GM12873 (cell line): ENCODE measurements at regions not wholly inside any gene's neighbourhood (a gene's known extent, or its start where the extent isn't known, plus 50 kb on each side); places are given as distances from the start of the nearest gene placed in this dataset.

Experiments used
- TF ChIP-seq, protein P1 (sequence below): IDR thresholded peaks from 2 replicates; pipeline ENCODE4 v1.5.1; 2012; ENCODE audit warnings: low read depth, mild to moderate bottlenecking, moderate library complexity, low read length, control low read depth; ENCODE audit not compliant: insufficient read depth; ENCODE audit errors: missing control alignments

DNA sequence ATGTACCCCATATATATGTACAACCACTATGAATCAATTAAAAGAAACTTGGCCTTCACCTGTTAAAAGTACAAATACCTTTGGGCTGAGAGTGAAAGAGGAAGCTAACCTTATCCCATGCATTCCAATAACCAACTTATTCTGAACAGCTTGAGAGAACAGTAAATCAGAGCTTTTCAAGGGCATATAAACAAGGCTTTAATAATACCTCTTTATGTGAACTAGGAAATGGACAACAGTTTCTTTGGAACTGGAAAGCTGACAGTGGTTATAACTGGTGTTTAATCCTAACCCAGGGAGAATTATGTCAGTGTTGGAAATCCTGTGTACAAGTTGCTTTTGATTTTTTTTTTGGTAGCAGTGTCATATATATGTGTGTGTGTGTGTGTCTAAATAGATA is 170.5 kb downstream of the TFAP2B start:
- TF ChIP-seq, protein P1, sequence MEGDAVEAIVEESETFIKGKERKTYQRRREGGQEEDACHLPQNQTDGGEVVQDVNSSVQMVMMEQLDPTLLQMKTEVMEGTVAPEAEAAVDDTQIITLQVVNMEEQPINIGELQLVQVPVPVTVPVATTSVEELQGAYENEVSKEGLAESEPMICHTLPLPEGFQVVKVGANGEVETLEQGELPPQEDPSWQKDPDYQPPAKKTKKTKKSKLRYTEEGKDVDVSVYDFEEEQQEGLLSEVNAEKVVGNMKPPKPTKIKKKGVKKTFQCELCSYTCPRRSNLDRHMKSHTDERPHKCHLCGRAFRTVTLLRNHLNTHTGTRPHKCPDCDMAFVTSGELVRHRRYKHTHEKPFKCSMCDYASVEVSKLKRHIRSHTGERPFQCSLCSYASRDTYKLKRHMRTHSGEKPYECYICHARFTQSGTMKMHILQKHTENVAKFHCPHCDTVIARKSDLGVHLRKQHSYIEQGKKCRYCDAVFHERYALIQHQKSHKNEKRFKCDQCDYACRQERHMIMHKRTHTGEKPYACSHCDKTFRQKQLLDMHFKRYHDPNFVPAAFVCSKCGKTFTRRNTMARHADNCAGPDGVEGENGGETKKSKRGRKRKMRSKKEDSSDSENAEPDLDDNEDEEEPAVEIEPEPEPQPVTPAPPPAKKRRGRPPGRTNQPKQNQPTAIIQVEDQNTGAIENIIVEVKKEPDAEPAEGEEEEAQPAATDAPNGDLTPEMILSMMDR, result no peak

DNA sequence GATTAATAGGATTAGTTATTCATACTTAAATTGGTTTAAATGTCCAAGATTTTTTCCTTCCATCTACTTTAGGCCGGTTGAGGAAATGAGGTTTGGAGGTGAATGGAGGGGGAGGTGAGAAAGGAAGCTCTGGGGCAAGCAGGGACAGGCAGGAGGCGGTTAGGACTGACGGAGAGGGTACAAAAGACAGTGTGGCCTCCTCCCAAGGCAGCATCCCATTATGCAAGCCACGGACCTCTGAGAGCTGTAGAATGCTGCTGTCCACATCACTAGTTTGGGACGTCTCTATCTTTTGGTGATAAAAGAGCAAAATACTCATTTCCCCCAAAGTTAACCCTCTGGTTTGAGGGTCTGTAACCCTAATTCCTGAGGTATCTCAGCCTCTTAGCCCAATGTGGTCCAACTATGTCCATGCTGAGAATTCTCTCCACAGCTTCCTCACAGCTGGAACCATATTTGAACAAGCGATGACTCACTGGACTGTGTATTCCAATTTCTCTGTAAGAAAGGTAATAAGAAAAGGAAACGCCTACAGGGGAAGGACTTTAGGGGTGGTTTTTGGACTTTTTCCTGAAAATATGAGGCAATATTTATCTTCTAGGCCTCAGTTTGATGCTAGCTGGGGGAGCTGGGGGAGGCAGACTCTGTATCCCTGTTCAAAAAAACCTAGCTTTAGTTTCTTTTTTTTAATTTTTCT is 172.2 kb downstream of the TFAP2B start:
- TF ChIP-seq, protein P1, result no peak

DNA sequence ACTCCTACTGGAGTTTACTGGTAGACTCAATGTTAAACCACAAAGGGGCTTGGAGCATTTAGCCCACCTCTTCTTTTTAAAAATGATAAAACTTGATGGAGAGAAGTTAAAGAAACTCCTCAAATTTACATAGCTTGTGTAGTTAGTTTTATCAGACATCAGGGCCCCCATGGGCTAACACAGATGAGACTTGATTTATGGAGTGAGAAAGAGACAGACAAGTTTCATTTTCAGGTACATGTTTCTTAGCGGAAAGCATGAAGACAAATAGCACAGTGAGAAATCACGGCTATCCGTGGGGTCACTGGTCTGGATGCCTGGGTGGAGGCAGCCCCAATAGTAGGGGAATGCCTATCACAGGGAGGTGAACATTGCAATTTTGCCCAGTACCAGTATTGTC is 173.6 kb downstream of the TFAP2B start:
- TF ChIP-seq, protein P1, result no peak

DNA sequence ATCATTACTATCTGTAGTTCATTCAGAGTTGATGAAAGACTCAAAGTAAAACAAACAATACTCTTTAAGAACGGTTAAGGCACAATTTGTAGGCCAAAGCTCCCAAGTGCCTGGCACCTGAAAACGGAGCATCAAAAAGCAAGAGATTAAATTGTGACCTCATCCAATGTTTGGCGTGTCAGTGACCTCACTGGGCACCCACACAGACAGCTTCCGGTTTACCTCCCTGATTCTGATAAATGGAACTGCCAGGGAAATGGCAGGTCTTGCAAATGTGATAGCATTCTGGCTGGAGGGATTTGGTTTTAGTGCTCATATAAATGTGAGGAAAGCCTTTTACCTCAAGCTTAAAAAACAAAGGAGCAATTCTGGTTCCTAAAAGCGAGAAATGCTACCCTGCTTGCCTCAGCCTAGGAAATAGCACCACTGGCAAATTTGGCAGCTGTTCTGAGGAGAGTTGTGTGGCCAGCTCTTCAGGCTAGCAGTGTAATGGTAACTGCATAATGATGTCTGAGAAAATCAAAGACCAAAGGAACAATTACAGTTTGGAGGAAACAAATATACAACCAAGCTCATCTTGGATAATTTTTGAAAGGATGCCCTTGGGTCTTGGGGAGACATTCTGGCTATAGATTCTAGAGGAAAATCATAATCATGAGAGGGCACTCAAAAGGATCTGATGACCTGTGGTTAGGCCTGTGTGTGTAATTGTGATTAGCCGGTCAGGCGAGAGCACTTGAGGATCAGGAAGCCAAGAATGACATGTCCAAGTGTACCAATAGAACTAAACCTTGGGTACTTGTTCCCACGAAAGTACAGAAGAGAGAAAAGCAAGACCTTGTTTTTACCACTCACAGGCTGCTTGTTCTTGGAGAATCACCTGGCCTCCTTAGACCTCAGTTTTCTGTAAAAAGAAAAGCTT is 174.3 kb downstream of the TFAP2B start:
- TF ChIP-seq, protein P1, result no peak

DNA sequence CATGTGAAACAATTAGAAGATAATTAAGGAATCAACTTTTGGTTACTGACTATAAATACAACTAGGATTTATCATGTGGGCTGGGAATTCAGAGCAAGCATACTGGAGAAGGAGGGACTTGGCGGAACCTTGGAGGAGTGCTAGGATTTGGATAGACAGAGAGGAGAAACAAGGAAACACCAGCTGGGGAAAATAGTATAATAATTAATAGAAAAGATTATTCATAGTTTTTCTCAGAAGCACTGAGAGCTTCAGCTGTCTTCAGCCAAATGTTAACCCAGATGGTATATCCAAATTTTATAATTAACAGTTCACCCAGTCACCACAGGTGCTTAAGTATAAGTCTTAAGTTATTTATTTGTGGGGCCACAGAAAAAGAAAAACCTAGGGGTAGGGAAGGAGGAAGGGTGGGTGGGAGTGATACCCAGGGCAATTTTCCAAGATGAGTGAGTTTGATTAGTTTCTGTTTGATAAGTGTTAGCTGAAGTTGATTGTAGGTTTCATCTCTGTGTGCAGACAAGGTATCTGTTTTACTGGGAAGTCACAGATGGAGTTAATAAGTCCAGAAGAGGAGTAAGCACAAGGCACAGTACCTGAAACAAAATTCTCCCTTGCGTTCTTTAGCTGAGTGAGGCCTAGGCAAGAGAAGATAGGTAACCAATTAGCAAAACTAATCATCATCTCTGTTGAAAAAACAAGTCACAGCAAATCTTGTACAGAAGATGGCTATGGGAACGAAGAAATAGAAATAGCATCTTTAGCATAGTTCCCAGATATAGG is 175.5 kb downstream of the TFAP2B start:
- TF ChIP-seq, protein P1, result no peak

DNA sequence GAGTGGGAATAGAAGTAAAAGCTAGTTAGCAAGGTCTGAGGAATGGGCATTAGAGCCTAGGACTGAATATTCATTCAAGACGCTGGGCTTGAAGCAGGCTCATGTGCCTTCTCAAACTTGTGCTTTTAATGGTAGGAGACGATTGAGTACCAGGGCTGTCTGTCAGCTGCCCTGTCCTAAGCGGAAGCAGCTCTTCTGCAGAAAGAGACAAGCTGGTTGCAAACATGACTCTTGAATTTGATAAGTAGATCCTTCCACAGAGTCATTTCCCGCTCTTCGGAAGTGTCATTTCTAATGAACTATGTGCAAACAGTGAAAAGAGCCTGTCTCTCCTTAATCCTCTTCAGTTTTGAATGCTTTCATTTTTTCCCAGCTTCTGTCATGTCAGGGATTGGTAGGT is 176.4 kb downstream of the TFAP2B start:
- TF ChIP-seq, protein P1, result no peak

DNA sequence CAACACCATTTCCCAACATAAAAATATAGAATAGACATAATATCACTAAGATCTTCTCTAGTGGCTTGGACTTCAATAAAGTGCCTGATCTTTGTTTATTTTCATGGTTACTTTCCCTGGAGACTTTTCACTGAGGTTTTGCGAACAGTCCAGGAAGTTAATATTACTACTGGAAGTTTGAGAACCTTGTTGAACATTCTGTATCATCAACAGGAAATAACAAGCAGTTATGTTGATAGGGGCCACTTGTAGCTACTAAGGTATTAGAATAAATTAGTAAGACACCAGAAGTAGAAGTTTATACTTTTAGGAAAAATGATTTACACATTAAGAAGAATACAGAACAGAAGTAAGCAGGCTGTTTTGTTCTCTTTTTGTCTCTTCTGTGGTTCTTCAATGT is 180.2 kb downstream of the TFAP2B start:
- TF ChIP-seq, protein P1, result no peak
